Thyroid gland (tissue), 4 donors: ENCODE measurements at regions not wholly inside any gene's neighbourhood (a gene's known extent, or its start where the extent isn't known, plus 50 kb on each side); places are given as distances from the start of the nearest gene placed in this dataset.

Source experiments
- CTCF ChIP-seq, 6 experiments: fragments of 200-600 bp in 3 of 6; fragments of 450-650 bp in 3 of 6; sonication (generic) in 3 of 6; IDR thresholded peaks; one replicate each; pipeline ENCODE4 v1.5.1; 2016 to 2019; ENCODE audit warnings: antibody characterized with exemption in 6 of 6, mild to moderate bottlenecking in 2 of 6, inconsistent platforms in 1 of 6, moderate library complexity in 1 of 6
- POLR2A ChIP-seq, 2 donors: fragments of 450-650 bp; IDR thresholded peaks; one replicate each; pipeline ENCODE4 v1.6.1; 2017; ENCODE audit warnings: antibody characterized with exemption in 2 of 2, mild to moderate bottlenecking in 2 of 2, moderate library complexity in 1 of 2

- TF ChIP-seq CTCF (IDR thresholded peaks at IDR 0.05) (no peak), POLR2A (IDR thresholded peaks at IDR 0.05) (no peak)
Measured at GRCh38 chr18:40259115-40259835, 1695.8 kb upstream of the PIK3C3 start.
